Germinal center (tissue), 1 donor: ENCODE measurements at regions not wholly inside any gene's neighbourhood (a gene's known extent, or its start where the extent isn't known, plus 50 kb on each side); places are given as distances from the start of the nearest gene placed in this dataset.
"Not testable (repeated sequence)": the region's sequence is repeated elsewhere in the genome, so short reads cannot be mapped to it uniquely, and the experiment has no call there.

ENCODE experiments used
- DNase-seq: peaks from one replicate; pipeline ENCODE4 v3.0.0; 2012; ENCODE audit warnings: mixed read lengths, low spot score

DNA sequence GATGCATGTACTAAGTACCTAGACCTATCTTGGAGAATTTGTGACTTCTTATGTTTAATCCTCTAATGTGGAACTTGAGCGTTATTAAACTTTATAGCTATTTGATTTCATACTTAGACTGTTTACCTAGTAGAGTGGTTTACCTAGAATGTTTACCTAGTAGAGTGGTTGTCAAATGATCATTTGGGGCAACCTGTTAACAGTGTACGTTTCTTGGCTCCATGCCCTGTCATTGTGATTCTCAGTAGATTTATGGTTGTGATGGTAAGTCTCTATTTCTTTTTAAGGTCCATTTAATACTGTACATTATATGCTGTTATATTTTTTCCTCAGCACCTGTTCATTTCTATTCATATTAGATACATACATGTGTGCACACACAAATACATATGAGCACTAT, 233.0 kb upstream of the MAD2L1 start:
- no peak for DNase-seq

DNA sequence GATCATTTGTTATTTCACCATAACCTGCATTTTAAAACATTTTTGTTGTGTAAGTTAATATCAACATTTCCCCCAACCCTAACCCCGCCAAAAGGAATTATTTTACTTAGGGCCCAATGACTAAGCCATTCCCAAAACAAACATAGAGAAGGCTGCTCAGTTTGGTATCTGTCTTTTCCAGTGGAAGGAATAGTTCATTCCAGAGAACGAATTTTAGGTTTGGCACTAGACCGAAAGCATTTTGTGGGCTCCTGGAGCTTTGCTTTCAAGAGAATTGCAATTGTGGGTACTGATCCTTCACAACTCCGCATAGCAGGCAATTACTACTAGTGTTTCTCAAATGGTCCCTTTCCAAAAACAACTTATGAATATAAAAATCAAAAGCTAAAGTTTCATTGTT, 226.7 kb upstream of the MAD2L1 start:
- no peak for DNase-seq

DNA sequence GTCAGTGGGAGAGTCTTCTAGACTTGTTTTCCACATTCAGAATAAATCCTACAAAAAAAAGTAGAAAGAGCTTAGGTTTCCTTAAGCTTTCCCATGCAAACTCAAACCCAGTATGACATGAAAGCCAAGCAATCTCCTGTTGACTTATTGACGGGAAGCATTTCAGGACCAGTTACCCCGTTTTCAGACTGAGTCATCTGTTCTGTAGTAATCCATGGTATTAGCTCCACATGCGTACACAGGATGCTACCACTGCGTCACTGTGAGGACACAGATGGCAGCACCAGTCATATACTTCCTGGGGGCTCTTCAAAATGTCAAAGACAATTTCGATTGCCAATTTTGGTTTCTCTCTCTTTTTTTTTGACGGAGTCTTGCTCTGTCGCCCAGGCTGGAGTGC, 224.9 kb upstream of the MAD2L1 start:
- no peak for DNase-seq

DNA sequence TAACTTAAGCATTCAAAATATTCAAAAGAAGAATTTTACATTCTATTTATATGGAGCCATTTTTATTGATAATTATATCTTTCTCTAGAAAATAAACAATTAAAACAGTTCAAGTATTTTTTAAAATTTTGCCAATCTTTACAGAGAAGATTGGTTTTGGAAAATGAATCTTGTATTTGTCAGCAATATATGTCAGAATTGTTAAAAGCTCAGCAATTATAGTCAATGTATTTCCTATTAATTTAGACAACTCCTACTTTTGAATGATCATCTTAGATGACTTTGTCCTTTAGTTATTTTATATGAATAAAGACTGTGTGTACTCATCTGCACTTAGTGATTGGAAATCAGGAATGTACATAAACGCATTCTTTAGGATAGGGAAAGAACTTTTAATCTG, 223.9 kb upstream of the MAD2L1 start:
- no peak for DNase-seq

DNA sequence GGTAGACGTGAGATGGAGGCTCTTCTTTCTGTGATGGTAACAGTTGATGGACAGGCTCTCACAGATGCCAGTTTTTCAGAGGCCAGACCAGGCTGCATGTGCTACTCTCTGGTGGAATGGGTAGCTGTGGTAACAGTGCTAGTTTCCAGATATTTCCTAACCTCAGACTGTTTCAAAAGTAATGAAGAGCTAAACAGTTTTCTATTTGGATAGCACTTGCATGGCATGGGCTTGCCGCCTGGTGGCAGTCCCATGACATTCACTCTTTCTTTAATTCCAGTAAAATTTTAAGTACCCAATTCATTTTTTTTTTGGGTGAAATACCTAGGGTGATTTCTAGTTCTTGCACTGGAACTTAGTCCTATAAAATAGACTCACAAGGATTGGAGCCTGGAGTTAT, 220.2 kb upstream of the MAD2L1 start:
- DNase-seq, result no peak

DNA sequence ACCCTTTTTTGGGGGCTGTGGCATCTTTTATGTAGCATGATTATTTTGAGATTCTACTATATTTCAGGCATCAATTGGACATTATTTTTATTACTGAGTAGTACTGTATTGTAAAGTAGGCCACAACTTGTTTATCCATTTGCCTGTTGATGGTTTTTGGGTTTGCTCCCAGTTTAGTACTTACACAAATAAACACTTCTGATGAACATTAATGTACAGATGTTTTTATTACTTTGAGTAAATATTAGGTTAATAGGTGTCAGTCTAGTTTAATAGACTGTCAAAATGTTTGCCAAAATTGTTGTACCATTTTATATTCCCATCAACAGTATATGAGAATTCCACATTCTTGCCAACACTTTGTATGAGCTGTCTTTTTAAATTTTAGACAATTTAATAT, 214.9 kb upstream of the MAD2L1 start:
- no peak for DNase-seq

DNA sequence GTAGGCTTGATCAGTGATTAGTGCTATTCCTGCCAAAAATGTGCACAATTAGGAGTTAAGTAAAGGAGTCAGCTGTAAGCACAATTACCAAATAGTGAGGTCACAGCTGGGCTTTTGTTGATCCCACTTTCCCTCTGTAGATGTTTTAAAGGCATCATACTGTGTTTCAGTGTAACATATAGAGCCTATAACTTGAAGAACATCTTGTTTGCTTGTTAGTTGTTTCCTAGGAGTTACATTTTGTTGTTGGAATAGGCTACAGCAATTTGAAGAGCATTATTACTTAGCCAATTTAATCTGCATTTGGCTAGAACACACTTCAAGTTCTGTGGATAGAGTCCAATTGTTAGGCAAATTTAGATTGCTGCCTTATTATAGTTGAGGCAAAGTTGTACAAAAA, 210.7 kb upstream of the MAD2L1 start:
- no peak for DNase-seq

DNA sequence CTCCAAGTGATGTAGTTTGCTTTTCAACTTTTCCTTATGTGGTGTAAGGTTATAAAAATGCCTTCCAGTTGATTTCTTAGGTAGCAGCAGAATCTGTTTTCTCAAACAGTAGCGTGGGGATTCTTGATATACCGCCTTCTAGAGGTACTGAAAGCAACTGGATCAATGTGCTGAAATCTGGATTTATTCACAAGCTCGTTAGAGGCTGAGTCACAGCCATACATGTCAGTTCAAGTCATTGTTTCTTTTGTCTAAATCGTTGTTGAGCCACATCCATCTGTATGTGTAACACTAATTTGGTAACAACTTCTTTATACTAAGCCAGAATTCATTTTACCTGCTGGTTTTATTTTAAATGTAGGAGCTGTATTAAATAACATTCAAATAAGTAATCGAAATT, 200.0 kb upstream of the MAD2L1 start:
- DNase-seq, result no peak

DNA sequence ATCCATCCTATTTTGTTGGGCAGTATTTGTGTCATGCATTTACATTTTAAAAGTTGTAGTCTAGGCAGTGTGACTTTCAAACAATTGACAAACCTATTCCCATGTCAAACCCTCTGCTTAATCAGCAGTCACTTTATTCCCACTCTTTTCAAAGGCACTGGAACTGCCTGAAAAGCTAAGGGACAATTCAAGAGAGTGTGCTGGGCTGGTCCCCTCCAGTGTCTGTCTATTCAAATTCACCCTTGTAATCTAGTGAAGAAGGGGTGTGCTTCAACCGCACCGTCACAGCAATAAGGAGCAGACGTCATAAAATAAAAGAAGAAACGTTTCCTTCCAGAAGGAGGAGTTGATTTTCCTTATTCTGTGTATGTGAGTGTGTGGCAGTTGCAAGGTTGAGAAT, 197.0 kb upstream of the MAD2L1 start:
- DNase-seq, result no peak

DNA sequence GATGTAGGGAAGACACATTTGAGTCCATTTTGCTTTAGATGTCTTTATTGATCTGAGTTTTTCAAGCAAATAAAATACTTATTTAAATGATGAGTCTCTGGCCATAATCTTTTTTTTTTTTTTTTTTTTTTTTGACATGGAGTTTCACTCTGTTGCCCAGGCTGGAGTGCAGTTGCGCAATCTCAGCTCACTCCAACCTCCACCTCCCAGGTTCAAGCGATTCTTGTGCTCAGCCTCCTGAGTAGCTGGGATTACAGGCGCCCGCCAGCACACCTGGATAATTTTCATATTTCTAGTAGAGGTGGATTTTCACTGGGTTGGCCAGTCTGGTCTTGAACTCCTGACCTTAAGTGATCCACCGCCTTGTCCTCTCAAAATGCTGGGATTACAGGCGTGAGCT, 194.5 kb upstream of the MAD2L1 start:
- no peak for DNase-seq

DNA sequence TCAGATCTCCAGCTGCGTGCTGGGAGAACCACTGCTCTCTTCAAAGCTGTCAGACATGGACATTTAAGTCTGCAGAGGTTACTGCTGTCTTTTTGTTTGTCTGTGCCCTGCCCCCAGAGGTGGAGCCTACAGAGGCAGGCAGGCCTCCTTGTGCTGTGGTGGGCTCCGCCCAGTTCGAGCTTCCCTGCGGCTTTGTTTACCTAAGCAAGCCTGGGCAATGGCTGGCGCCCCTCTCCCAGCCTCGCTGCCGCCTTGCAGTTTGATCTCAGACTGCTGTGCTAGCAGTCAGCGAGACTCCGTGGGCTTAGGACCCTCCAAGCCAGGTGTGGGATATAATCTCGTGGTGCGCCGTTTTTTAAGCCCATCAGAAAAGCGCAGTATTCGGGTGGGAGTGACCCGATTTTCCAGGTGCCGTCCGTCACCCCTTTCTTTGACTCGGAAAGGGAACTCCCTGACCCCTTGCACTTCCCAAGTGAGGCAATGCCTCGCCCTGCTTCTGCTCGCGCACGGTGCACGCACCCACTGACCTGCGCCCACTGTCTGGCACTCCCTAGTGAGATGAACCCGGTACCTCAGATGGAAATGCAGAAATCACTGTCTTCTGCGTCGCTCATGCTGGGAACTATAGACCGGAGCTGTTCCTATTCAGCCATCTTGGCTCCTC, 189.6 kb upstream of the MAD2L1 start:
- DNase-seq, result not testable (repeated sequence)

DNA sequence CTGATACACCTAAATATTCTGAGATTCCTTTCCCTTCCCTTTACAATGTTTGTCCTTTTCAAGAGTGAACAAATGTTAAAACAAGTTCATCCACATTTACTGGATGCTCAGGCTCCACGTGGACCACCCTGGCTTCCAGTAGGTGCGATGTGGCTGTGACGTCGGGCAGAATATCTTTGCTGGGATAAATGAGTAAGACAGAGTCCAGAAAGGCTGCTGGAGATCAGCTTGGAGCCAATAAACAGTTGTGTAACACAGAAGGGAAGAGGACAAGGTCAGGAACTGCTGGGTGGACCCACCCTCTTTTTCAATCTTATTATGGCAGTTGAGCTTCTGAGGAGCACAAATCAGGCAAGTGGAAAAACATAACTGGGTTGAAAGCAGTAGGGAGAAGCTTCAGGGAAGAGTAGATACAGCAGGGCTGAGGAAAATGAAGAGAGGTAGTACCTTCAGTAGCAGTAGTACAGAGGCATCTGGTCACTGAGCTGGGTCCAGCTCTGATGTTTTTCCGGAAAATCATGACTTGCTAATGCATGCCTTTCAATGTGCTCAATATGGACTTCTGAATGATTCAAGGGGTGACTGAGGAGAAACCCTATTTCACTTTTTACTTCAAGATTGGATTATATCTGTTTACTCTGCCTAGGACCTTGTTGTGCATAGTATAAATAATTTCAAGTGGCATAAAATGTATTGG, 171.8 kb upstream of the MAD2L1 start:
- no peak for DNase-seq

DNA sequence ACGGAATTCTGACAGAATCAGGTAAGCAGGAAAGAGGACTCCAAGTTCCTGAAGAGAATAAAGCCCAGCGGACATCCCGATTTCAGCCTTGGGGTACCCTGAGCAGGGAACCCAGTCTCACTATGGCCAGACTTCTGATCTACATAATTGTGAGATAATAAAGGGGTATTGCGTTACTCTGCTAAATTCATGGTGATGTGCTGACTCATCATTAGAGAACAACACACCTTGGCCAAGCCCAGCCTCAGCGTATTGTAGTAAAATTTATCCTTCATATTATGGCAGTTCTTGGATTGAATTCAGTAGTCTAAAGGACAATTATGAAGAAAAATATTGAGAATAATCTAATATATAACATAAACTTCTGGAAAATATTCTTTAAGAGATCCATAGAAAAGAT, 170.2 kb upstream of the MAD2L1 start:
- DNase-seq, result no peak

DNA sequence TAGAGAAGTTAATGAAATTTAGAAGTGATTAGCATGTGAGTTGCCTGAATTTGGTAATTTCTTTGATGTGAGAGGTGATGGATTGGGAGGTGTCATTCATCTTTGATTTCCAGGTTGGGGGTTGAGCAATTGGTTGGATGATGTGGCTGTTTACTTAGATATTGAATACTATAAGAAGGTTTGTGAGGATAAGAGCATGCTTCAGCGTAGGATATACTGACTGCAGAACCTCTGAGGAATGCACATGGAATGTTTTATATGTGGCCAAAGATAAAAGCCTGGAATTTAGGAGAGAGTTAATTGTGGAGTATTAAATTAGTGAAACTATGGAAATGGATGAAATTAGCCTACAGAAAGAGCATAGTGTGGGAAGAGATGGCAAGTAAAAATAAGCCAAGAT, 165.4 kb upstream of the MAD2L1 start:
- DNase-seq, result no peak

DNA sequence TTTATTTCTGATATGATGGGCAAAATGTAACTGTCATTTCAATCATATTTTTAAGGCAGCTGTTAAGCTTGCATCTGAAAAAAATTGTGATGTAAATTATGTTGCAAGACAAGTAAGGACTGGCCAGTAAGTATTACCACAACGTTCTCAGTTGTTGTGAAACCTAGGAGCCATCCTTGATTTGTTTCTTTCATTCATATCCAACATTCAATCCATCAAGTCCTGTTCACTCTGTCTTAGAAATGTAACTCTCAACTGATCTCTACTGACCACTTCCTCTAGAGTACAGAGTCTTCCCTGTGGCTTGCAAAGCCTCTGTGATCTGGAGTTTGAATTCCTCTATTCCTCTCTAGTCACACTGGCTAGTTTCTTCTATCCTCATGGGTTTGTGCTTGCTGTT, 161.4 kb upstream of the MAD2L1 start:
- no peak for DNase-seq

DNA sequence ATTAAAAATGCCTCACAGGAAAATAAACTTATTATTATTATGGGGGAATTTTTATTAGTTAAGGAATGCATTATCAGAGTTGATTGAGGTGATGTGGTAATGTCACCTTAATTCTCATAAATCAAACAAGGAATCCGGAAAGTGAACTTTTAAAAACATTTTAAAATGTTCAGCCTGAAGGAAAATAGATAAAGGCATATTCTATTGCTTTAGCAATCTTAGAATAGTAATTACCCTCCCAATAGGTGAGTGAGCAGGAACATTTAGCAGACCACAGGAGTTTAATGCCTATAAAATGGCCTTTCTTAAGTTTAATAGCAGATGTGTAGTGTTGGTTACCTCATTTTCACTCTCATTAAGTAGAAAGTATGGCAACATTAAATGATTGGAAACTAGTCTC, 160.9 kb upstream of the MAD2L1 start:
- DNase-seq, result no peak

DNA sequence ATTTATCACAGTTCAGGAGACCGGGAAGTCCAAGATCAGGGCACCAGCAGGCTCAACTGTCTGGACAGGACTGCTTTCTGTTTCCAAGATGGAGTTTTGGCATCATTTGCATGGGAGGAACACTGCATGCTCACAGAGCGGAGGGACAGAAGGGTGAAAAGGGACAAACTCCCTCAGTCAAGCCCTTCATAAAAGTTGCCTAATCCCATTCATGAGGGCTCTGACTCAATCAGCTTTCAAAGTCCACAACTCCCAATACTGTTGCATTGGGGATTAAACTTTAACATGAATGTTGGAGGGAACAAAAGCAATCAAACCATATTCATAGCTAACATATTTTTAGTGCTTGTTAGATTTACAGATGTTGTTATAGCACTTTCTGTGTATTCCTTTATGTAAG, 158.9 kb upstream of the MAD2L1 start:
- DNase-seq, result no peak

DNA sequence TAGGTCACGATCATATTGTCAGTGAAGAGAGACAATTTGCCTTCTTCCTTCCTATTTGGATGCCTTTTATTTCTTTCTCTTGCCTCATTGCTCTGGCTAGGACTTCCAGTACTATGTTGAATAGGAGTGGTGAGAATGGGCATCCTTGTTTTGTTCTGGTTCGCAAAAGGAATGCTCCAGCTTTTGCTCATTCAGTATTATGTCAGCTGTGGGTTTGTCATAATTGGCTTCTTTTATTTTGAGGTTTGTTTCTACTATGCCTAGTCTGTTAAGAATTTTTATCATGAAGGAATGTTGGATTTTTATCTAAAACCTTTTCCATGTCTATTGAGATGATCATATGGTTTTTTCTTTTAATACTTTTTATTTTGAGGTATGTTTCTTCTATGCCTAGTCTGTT, 152.3 kb upstream of the MAD2L1 start:
- DNase-seq, result no peak

DNA sequence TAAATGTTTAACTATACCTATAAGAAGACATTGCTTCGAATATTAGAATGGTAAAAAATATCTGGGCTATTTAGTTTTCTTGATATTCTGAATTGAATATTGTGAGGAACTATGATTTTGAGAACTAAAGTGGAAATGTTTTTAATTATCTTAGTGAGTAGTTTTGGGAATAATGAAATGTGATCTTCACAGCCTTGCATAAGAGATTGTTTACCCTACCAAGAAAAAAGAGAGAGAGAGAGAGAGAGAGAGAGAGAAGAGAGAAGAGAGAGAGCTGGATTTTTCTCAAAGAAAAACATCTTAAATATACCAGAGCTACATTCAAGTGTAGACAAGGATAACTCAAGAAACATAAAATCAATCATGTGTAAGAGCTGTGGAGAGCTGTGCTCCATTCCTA, 148.7 kb upstream of the MAD2L1 start:
- no peak for DNase-seq

DNA sequence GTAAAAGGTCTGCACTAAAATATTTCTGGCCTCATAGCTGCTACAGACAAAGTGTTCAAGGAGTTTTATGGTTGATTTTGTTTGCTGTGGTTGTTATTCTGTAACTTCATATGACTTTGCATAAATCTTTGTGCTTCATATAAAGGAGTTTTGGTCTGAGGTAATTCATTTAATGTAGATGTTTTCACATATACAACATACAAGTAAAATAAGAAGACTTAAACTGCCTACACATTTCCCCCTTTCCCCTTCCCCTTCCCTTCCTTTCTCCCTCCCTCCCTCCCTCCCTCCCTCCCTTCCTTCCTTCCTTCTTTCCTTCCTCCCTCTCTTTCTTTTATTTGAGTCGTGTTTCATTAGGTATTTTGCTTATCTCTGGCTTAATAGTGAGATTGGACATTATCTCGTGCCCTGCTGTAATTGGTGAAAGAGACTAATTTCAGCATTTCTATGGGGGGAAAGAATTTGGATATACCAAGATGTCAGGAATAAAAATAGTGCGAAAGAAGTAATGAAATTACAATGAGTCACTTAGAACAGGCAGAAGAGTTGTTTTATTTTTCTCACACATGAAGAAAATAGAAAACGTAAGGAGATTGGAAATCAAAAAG, 144.9 kb upstream of the MAD2L1 start:
- no peak for DNase-seq

DNA sequence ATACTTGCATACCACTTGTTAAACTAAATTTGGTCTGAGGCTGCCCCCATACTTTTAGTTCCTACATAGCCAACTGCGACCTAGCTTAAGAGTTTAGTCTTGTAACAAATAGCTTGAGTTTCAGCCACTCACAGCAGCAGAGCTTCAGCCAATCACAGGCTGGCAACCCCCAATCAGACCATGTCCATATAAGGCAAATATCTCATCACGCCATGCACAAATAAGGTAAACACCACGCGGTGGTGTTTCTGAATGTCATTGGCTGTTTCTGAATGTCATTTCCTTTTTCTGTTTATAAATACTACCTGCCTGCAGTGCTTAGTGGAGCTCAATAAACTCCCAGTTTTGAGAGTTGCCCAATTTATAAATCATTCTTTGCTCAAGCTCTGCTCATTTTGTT, 143.1 kb upstream of the MAD2L1 start:
- no peak for DNase-seq

DNA sequence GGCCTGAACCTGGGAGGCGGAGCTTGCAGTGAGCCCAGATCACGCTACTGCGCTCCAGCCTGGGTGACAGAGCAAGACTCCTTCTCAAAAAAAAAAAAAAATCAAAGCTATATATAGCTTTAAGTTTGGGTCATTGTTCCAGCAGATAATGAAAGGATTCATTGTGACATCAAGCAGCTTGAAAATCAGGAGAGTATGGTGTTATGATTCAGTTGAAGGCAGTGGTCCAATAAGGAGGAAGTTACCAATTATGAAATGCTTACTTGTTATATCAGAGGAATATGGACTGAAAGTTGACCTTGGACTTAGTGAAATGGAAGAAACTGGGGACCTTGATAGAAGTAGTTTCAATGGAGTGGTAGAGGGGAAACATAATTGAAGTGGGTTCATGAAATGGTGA, 140.4 kb upstream of the MAD2L1 start:
- DNase-seq, result no peak

DNA sequence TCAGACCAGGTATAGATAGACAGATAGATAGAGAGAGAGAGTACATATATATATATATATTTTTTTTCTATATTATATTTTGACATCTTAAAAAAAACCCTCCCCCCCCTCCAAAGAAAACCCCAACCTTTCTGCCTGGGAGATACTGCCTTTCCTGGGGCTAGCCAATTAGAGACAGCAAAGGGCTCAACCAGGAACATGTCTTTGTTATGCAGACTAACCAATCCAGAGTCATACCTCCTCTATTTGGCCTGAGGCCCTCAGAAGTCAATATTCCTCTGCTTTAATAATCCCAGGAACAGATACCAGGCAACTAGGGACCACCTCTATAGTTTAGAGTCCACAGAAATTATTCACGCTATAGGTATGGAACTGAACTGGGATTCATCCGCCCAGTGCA, 135.6 kb upstream of the MAD2L1 start:
- no peak for DNase-seq

DNA sequence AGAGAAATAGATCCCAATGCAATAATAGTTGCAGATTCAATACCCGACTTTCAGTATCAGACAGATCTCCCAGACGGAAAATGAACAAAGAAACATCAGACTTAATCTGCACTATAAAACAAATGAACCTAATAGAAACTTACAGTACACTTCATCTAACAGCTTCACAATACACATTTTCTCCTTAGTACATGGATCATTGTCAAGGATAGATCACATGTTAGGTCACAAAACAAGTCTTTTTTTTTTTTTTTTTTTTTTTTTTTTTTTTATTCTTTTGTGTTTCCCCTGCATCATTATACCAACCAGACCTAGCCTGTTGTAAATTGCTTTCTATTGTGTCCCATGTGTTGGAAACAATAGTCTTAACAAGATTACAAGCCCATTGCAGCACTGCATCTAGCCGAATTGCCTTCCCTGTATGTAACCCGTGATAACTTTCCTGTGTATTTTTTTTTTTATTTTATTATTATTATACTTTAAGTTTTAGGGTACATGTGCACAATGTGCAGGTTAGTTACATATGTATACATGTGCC, 134.0 kb upstream of the MAD2L1 start:
- not testable (repeated sequence) for DNase-seq
